ENCODE measurements at regions not wholly inside any gene's neighbourhood (a gene's known extent, or its start where the extent isn't known, plus 50 kb on each side); places are given as distances from the start of the nearest gene placed in this dataset.

DNA sequence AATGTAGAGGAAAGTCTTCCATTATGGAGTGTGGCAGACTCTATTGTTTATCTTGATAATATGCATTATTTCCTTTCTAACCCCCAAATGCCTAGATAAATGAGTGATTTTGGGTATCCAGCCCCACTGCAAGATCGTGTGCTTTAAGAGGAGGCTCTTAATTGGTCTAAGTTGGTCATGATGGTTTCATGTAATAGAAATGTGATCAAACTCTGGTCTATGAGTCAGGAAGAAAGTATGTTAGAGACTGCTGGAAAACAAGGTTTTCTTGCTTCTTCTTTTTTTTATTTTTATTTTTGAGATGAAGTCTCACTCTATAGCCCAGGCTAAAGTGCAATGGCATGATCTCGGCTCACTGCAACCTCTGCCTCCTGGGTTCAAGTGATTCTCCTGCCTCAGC is 344.5 kb upstream of the TNP1 start:
- TF ChIP-seq, protein P1, sequence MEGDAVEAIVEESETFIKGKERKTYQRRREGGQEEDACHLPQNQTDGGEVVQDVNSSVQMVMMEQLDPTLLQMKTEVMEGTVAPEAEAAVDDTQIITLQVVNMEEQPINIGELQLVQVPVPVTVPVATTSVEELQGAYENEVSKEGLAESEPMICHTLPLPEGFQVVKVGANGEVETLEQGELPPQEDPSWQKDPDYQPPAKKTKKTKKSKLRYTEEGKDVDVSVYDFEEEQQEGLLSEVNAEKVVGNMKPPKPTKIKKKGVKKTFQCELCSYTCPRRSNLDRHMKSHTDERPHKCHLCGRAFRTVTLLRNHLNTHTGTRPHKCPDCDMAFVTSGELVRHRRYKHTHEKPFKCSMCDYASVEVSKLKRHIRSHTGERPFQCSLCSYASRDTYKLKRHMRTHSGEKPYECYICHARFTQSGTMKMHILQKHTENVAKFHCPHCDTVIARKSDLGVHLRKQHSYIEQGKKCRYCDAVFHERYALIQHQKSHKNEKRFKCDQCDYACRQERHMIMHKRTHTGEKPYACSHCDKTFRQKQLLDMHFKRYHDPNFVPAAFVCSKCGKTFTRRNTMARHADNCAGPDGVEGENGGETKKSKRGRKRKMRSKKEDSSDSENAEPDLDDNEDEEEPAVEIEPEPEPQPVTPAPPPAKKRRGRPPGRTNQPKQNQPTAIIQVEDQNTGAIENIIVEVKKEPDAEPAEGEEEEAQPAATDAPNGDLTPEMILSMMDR (IDR thresholded peaks at IDR 0.05; ENCODE audit: borderline replicate concordance, extremely low read depth, low read length, poor library complexity, severe bottlenecking): no peak
- TF ChIP-seq EZH2 (IDR thresholded peaks at IDR 0.05; ENCODE audit: borderline replicate concordance, low read depth, low read length, severe bottlenecking): no peak
